OCI-LY7 (cell line): ENCODE measurements at regions not wholly inside any gene's neighbourhood (a gene's known extent, or its start where the extent isn't known, plus 50 kb on each side); places are given as distances from the start of the nearest gene placed in this dataset.

Experiments used
- CTCF ChIP-seq: fragments of 200-600 bp; sonication (generic); conservative IDR thresholded peaks from 2 replicates; pipeline ENCODE4 v1.5.1; 2014; ENCODE audit warnings: mild to moderate bottlenecking, antibody characterized with exemption, low read length, moderate library complexity, mixed read lengths
- EZH2phosphoT487 ChIP-seq: fragments of 200-600 bp; sonication (generic); IDR thresholded peaks from 2 replicates; pipeline ENCODE4 v1.6.1; 2018; ENCODE audit warnings: low read depth, borderline replicate concordance, mild to moderate bottlenecking, mixed run types, antibody characterized with exemption, low read length, moderate library complexity, mixed read lengths

GRCh38 chr6:44016131-44016870 lies 111.0 kb downstream of the MRPL14 start:
- TF ChIP-seq CTCF, result no peak
- TF ChIP-seq EZH2phosphoT487, result no peak
